H9 (cell line): ENCODE measurements at regions not wholly inside any gene's neighbourhood (a gene's known extent, or its start where the extent isn't known, plus 50 kb on each side); places are given as distances from the start of the nearest gene placed in this dataset.
A peak's percentile ranks its signal among the peaks of the same experiment; 100 is the strongest.

ENCODE experiments used
- DNase-seq: peaks from one replicate; pipeline ENCODE4 v3.0.0-alpha.2; 2017
- H2AFZ ChIP-seq: one replicate; pipeline ENCODE4 v1.6.1; 2013; ENCODE audit warnings: mild to moderate bottlenecking, low read length, control low read depth, moderate library complexity
- H2AK5ac ChIP-seq: 2 replicates; pipeline ENCODE4 v1.6.1; 2013; ENCODE audit warnings: low read length, control low read depth, mixed read lengths; ENCODE audit not compliant: insufficient read length
- H2BK120ac ChIP-seq: one replicate; pipeline ENCODE4 v1.6.1; 2013; ENCODE audit warnings: low read depth, mild to moderate bottlenecking, low read length, control low read depth, inconsistent platforms; ENCODE audit not compliant: poor library complexity, severe bottlenecking
- H2BK12ac ChIP-seq: 2 replicates; pipeline ENCODE4 v1.6.1; 2013; ENCODE audit warnings: low read length, control low read depth, mixed read lengths, low read depth; ENCODE audit not compliant: insufficient read length
- H2BK15ac ChIP-seq: 2 replicates; pipeline ENCODE4 v1.6.1; 2013; ENCODE audit warnings: low read depth, low read length, control low read depth
- H2BK20ac ChIP-seq: one replicate; pipeline ENCODE4 v1.6.1; 2013; ENCODE audit warnings: low read depth, mild to moderate bottlenecking, low read length, control low read depth, inconsistent platforms; ENCODE audit not compliant: poor library complexity, severe bottlenecking
- H2BK5ac ChIP-seq: 2 replicates; pipeline ENCODE4 v1.6.1; 2013; ENCODE audit warnings: low read length, control low read depth, mixed read lengths; ENCODE audit not compliant: insufficient read length
- H3K14ac ChIP-seq: 2 replicates; pipeline ENCODE4 v1.6.1; 2013; ENCODE audit warnings: low read length, control low read depth; ENCODE audit not compliant: insufficient read depth
- H3K18ac ChIP-seq: 2 replicates; pipeline ENCODE4 v1.6.1; 2013; ENCODE audit warnings: low read depth, mild to moderate bottlenecking, mixed read lengths, low read length, control low read depth; ENCODE audit not compliant: insufficient read length
- H3K23ac ChIP-seq: 2 replicates; pipeline ENCODE4 v1.6.1; 2013; ENCODE audit warnings: low read length, control low read depth, mixed read lengths, low read depth; ENCODE audit not compliant: insufficient read length
- H3K23me2 ChIP-seq: 2 replicates; pipeline ENCODE4 v1.6.1; 2013; ENCODE audit warnings: low read depth, mild to moderate bottlenecking, mixed read lengths, low read length, control low read depth; ENCODE audit not compliant: insufficient read length, poor library complexity, severe bottlenecking
- H3K27ac ChIP-seq: 2 replicates; pipeline ENCODE4 v1.5.1; 2013; ENCODE audit warnings: low read length, control low read depth, mixed read lengths, low read depth; ENCODE audit not compliant: insufficient read length
- H3K27me3 ChIP-seq: 2 replicates; pipeline ENCODE4 v1.6.1; 2013; ENCODE audit warnings: low read length, control low read depth, inconsistent platforms; ENCODE audit not compliant: insufficient read depth
- H3K4ac ChIP-seq: 2 replicates; pipeline ENCODE4 v1.6.1; 2013; ENCODE audit warnings: low read depth, mild to moderate bottlenecking, control low read depth, inconsistent platforms, low read length, moderate library complexity
- H3K4me1 ChIP-seq: 2 replicates; pipeline ENCODE4 v1.6.1; 2013; ENCODE audit warnings: low read length, control low read depth, inconsistent platforms; ENCODE audit not compliant: insufficient read depth
- H3K4me2 ChIP-seq: 2 replicates; pipeline ENCODE4 v1.6.1; 2013; ENCODE audit warnings: low read length, control low read depth, mixed read lengths; ENCODE audit not compliant: insufficient read length, insufficient read depth
- H3K56ac ChIP-seq: 2 replicates; pipeline ENCODE4 v1.6.1; 2013; ENCODE audit warnings: low read depth, mild to moderate bottlenecking, mixed read lengths, low read length, control low read depth; ENCODE audit not compliant: insufficient read length
- H3K79me1 ChIP-seq: 2 replicates; pipeline ENCODE4 v1.6.1; 2013; ENCODE audit warnings: low read depth, mild to moderate bottlenecking, moderate library complexity, low read length, control low read depth, inconsistent platforms; ENCODE audit not compliant: insufficient read depth, poor library complexity, severe bottlenecking
- H3K79me2 ChIP-seq: 2 replicates; pipeline ENCODE4 v1.6.1; 2013; ENCODE audit warnings: low read length, control low read depth, inconsistent platforms; ENCODE audit not compliant: insufficient read depth
- H3K9ac ChIP-seq: 2 replicates; pipeline ENCODE4 v1.6.1; 2013; ENCODE audit warnings: low read length, control low read depth, mixed read lengths; ENCODE audit not compliant: insufficient read length; ENCODE audit errors: extremely low read depth
- H3K9me3 ChIP-seq: one replicate; pipeline ENCODE4 v1.6.1; 2013; ENCODE audit warnings: low read depth, low read length, inconsistent platforms; ENCODE audit not compliant: control insufficient read depth
- H3T11ph ChIP-seq: one replicate; pipeline ENCODE4 v1.6.1; 2013; ENCODE audit warnings: mild to moderate bottlenecking, low read length, control low read depth, inconsistent platforms
- H4K20me1 ChIP-seq: one replicate; pipeline ENCODE4 v1.6.1; 2013; ENCODE audit not compliant: control insufficient read depth, insufficient read length, insufficient read depth
- H4K5ac ChIP-seq: 2 replicates; pipeline ENCODE4 v1.6.1; 2013; ENCODE audit warnings: low read depth, mild to moderate bottlenecking, mixed read lengths, low read length, control low read depth; ENCODE audit not compliant: insufficient read length
- H4K8ac ChIP-seq: replicated peaks from 2 replicates; pipeline ENCODE4 v1.6.1; 2013; ENCODE audit warnings: low read length, control low read depth, mixed read lengths, low read depth; ENCODE audit not compliant: insufficient read length
- H4K91ac ChIP-seq: 2 replicates; pipeline ENCODE4 v1.6.1; 2013; ENCODE audit warnings: low read depth, mild to moderate bottlenecking, moderate library complexity, mixed read lengths, low read length, control low read depth; ENCODE audit not compliant: insufficient read length
- H3K27ac Mint-ChIP-seq, 3 experiments: 2 replicates in 2 of 3; 3 replicates in 1 of 3; pipeline ENCODE4 v1.8.0; 2020 to 2021; ENCODE audit warnings: mixed read lengths in 3 of 3, mild to moderate bottlenecking in 1 of 3, moderate library complexity in 1 of 3
- H3K27me3 Mint-ChIP-seq: 2 replicates; pipeline ENCODE4 v1.8.0; 2021; ENCODE audit warnings: low read depth, mild to moderate bottlenecking, moderate library complexity, mixed read lengths
- H3K36me3 Mint-ChIP-seq, 3 experiments: 2 replicates in 2 of 3; 3 replicates in 1 of 3; pipeline ENCODE4 v1.8.0; 2020 to 2021; ENCODE audit warnings: low read depth in 3 of 3, mixed read lengths in 3 of 3; ENCODE audit not compliant: insufficient read depth in 1 of 3
- H3K4me1 Mint-ChIP-seq, 2 experiments: 2 replicates each; pipeline ENCODE4 v1.8.0; 2020; ENCODE audit warnings: mixed read lengths in 2 of 2
- H3K4me3 Mint-ChIP-seq, 2 experiments: 2 replicates in 1 of 2; 3 replicates in 1 of 2; pipeline ENCODE4 v1.8.0; 2020 to 2021; ENCODE audit warnings: mild to moderate bottlenecking in 2 of 2, mixed read lengths in 2 of 2, moderate library complexity in 1 of 2
- H3K9me3 Mint-ChIP-seq, 2 experiments: 2 replicates in 1 of 2; 3 replicates in 1 of 2; pipeline ENCODE4 v1.8.0; 2020; ENCODE audit warnings: mild to moderate bottlenecking in 2 of 2, mixed read lengths in 2 of 2, moderate library complexity in 1 of 2
- whole genome bisulfite sequencing: extraction: QIAGEN DNeasy Blood & Tissue Kit; methylation state at CpG from one replicate; pipeline ENCODE4 v1.1.7; 2013; ENCODE audit warnings: missing lambda C conversion rate, low lambda C conversion rate, mixed read lengths; ENCODE audit not compliant: insufficient read length; ENCODE audit errors: extremely low coverage; 5-methylcytosine and 5-hydroxymethylcytosine counted together
- TF ChIP-seq, protein P1 (sequence below): fragments of 200-600 bp; sonication (generic); conservative IDR thresholded peaks from 3 replicates; pipeline ENCODE4 v1.8.0; 2021; ENCODE audit warnings: antibody characterized with exemption, mild to moderate bottlenecking

DNA sequence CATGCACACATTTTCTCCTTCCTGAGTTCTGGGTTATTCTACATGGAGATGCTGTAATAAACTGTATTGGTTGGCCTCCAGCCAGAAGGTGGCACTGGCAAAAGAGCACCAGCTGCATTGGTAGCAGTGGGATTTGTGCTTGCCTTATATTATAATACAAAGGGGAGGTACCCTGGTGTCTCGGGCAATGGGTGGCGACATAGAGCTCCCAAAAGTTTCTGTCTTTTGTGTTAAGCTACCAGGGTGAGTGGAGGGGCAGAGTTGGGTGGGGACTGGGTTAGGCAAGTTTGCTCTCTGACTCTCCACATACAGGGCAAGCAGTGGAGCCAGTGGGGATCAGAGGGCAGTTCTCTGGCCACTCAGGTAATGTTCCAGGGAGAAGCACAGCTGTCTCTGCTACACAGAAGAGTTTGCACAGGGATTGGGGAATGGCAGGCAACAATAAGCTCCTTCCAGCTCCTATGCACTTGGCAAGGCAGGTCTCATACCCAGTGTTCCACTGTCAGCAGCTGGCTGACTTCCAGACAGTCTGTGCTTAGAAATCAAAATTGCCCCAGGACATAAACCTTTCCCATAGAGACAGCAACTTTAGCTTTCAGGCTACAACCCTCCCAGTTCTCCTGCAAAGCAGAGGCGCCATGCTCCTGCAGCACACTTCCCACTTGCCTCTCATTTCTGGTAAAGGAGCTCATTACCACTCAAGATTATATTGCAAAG is 463.9 kb upstream of the PCDH7 start:
- no peaks in the 10 kb centered on the region for H3K27me3 Mint-ChIP-seq
- no peak overlapping the region for H3K27ac Mint-ChIP-seq
- Histone ChIP-seq H3K27me3 (no peaks in the 10 kb centered on the region), H2BK15ac (no peak overlapping the region), H2AFZ (no peak overlapping the region), H4K5ac (no peak overlapping the region), H2BK5ac (no peak overlapping the region), H4K91ac (no peak overlapping the region), H2BK20ac (no peak overlapping the region), H3K23ac (no peak overlapping the region), H4K8ac (no peak overlapping the region), H3T11ph (no peak overlapping the region), H3K23me2 (no peaks in the 10 kb centered on the region), H2BK12ac (no peak overlapping the region), H3K56ac (no peak overlapping the region), H3K9ac (no peak overlapping the region), H3K79me1 (no peaks in the 10 kb centered on the region), H3K4ac (no peak overlapping the region), H3K27ac (no peak overlapping the region), H3K14ac (no peak overlapping the region), H3K9me3 (no peaks in the 10 kb centered on the region), H3K4me1 (no peaks in the 10 kb centered on the region), H2AK5ac (no peak overlapping the region), H2BK120ac (no peak overlapping the region), H3K18ac (no peak overlapping the region), H3K4me2 (no peak overlapping the region), H4K20me1 (no peaks in the 10 kb centered on the region), H3K79me2 (no peaks in the 10 kb centered on the region)
- WGBS: no CpG with 5 or more reads among the region's 3 CpGs
- H3K36me3 Mint-ChIP-seq: peaks cover 1 to 19% (median 5%) of the 10 kb centered on the region in 3 experiments; a peak in 5 of 7 replicates
- H3K4me1 Mint-ChIP-seq: no peaks in the 10 kb centered on the region
- peak; percentile 27 for DNase-seq
- peaks cover 20% of the 10 kb centered on the region in 2 experiments; a peak in 4 of 5 replicates for H3K9me3 Mint-ChIP-seq
- TF ChIP-seq, protein P1, sequence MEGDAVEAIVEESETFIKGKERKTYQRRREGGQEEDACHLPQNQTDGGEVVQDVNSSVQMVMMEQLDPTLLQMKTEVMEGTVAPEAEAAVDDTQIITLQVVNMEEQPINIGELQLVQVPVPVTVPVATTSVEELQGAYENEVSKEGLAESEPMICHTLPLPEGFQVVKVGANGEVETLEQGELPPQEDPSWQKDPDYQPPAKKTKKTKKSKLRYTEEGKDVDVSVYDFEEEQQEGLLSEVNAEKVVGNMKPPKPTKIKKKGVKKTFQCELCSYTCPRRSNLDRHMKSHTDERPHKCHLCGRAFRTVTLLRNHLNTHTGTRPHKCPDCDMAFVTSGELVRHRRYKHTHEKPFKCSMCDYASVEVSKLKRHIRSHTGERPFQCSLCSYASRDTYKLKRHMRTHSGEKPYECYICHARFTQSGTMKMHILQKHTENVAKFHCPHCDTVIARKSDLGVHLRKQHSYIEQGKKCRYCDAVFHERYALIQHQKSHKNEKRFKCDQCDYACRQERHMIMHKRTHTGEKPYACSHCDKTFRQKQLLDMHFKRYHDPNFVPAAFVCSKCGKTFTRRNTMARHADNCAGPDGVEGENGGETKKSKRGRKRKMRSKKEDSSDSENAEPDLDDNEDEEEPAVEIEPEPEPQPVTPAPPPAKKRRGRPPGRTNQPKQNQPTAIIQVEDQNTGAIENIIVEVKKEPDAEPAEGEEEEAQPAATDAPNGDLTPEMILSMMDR: no peak; the same call in 2 of the 3 replicates
- H3K4me3 Mint-ChIP-seq: no peak overlapping the region
